ENCODE measurements at regions not wholly inside any gene's neighbourhood (a gene's known extent, or its start where the extent isn't known, plus 50 kb on each side); places are given as distances from the start of the nearest gene placed in this dataset.

DNA sequence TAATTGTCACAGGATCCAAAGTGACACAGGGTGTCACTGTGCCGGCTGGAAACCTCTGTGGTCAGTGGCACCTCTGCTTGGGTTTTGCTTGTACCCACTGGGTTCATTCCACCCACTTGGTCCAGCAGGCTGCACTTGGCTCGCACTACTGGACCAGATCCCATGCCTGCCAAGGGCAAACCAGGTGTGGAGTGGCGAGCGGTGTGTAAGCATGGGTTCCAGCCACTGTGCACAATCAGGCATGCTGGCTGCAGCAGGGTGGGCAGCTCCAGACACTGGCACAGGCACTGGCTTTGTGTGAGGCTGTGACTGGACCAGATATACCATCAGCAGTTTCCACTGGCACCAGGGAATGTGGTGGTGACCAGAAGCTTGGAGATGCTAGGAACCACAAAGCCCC is 261.4 kb downstream of the KCNA4 start:
- Histone ChIP-seq H3K36me3 (replicated peaks in 1 of 2; ENCODE audit: control extremely low read depth in 1 of 2, control insufficient read depth in 1 of 2, extremely low read depth in 1 of 2, insufficient read depth in 2 of 2, low read length in 1 of 2) (no peaks in the 10 kb centered on the region), H3K4me2 (replicated peaks; ENCODE audit: low read depth, low read length, poor library complexity, severe bottlenecking) (no peak overlapping the region), H2AFZ (ENCODE audit: insufficient read depth, low read depth, low read length, poor library complexity, severe bottlenecking) (no peak overlapping the region), H3K9ac (ENCODE audit: low read length) (no peak overlapping the region), H4K20me1 (ENCODE audit: control insufficient read depth, insufficient read depth, low read length, poor library complexity, severe bottlenecking) (no peaks in the 10 kb centered on the region), H3K4me1 (ENCODE audit: control insufficient read depth in 2 of 2, insufficient read depth in 2 of 2, low read length in 2 of 2) (no peaks in the 10 kb centered on the region), H3K27ac (ENCODE audit: low read length in 2 of 2) (no peak overlapping the region), H3K9me3 (ENCODE audit: control extremely low read depth in 1 of 3, control insufficient read depth in 2 of 3, insufficient read depth in 1 of 3, low read length in 2 of 3) (peaks cover 0 to 19% (median 0%) of the 10 kb centered on the region in 3 donors), H3K79me2 (ENCODE audit: control insufficient read depth, insufficient read depth, low read length) (no peaks in the 10 kb centered on the region), H3K4me3 (ENCODE audit: control extremely low read depth in 1 of 5, extremely low read depth in 1 of 5, insufficient read depth in 1 of 5, low read depth in 2 of 5, low read length in 4 of 5) (no peak overlapping the region), H3K27me3 (replicated peaks in 1 of 4; ENCODE audit: control extremely low read depth in 1 of 4, control insufficient read depth in 3 of 4, insufficient read depth in 4 of 4, low read length in 3 of 4) (no peaks in the 10 kb centered on the region)
- Mint-ChIP-seq H3K27ac (no peak overlapping the region), H3K4me3 (no peak overlapping the region), H3K4me1 (no peaks in the 10 kb centered on the region), H3K27me3 (no peaks in the 10 kb centered on the region), H3K9me3 (ENCODE audit: insufficient read depth) (peaks cover 8% of the 10 kb centered on the region)
- no peak for ATAC-seq (ENCODE audit: low read depth)
- ChIA-PET CTCF (no interaction called here), POLR2A (no interaction called here)
- WGBS (ENCODE audit: insufficient coverage) = 87% methylated on average over 4 of the region's 4 CpGs
- intact Hi-C loops (cut with micrococcal nuclease) = no loop called here
- DNase-seq = no peak
- TF ChIP-seq CTCF (IDR thresholded peaks at IDR 0.05) (no peak), EZH2 (IDR thresholded peaks at IDR 0.05; ENCODE audit: borderline replicate concordance, insufficient read depth, low read depth, low read length, poor library complexity, severe bottlenecking) (no peak)

DNA sequence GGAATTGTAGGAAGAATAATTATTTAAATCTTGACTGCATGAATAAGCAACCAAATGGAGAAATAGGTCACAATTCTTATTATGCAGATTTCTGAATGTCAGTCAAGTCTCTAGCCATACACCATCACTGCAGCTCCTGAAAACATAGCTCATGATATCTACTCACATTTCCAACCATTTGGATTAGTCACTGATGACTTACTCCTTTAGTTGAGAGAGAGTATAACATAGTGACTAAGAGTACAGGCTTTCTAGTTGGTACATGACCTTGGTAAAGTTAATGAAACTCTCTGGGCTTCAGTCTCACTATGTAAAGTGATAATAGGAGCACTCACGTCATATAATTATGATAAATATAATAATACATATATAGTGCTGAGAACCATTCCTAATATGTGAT is 265.2 kb downstream of the KCNA4 start:
- ChIA-PET POLR2A (no interaction called here), CTCF (no interaction called here)
- no peak for TF ChIP-seq CTCF (IDR thresholded peaks at IDR 0.05)
- WGBS (ENCODE audit: insufficient coverage) = no CpG with 5 or more reads among the region's 1 CpG
- Mint-ChIP-seq H3K27me3 (no peaks in the 10 kb centered on the region), H3K27ac (no peak overlapping the region), H3K9me3 (ENCODE audit: insufficient read depth) (peaks cover 5% of the 10 kb centered on the region), H3K4me3 (no peak overlapping the region), H3K4me1 (no peaks in the 10 kb centered on the region)
- Histone ChIP-seq H3K4me1 (ENCODE audit: control insufficient read depth in 2 of 2, insufficient read depth in 2 of 2, low read length in 2 of 2) (no peaks in the 10 kb centered on the region), H3K79me2 (ENCODE audit: control insufficient read depth, insufficient read depth, low read length) (no peaks in the 10 kb centered on the region), H4K20me1 (ENCODE audit: control insufficient read depth, insufficient read depth, low read length, poor library complexity, severe bottlenecking) (no peaks in the 10 kb centered on the region), H3K4me3 (ENCODE audit: control extremely low read depth in 1 of 5, extremely low read depth in 1 of 5, insufficient read depth in 1 of 5, low read depth in 2 of 5, low read length in 4 of 5) (no peak overlapping the region), H3K4me2 (replicated peaks; ENCODE audit: low read depth, low read length, poor library complexity, severe bottlenecking) (no peak overlapping the region), H3K9ac (ENCODE audit: low read length) (no peak overlapping the region), H2AFZ (ENCODE audit: insufficient read depth, low read depth, low read length, poor library complexity, severe bottlenecking) (no peak overlapping the region), H3K27ac (ENCODE audit: low read length in 2 of 2) (no peak overlapping the region), H3K9me3 (ENCODE audit: control extremely low read depth in 1 of 3, control insufficient read depth in 2 of 3, insufficient read depth in 1 of 3, low read length in 2 of 3) (peaks cover 0 to 14% (median 0%) of the 10 kb centered on the region in 3 donors), H3K27me3 (replicated peaks in 1 of 4; ENCODE audit: control extremely low read depth in 1 of 4, control insufficient read depth in 3 of 4, insufficient read depth in 4 of 4, low read length in 3 of 4) (no peaks in the 10 kb centered on the region), H3K36me3 (replicated peaks in 1 of 2; ENCODE audit: control extremely low read depth in 1 of 2, control insufficient read depth in 1 of 2, extremely low read depth in 1 of 2, insufficient read depth in 2 of 2, low read length in 1 of 2) (no peaks in the 10 kb centered on the region)
- DNase-seq (no peak), ATAC-seq (ENCODE audit: low read depth) (no peak)
- intact Hi-C loops (cut with micrococcal nuclease) = no loop called here

Measured in B cell (primary cell).